ENCODE measurements at regions not wholly inside any gene's neighbourhood (a gene's known extent, or its start where the extent isn't known, plus 50 kb on each side); places are given as distances from the start of the nearest gene placed in this dataset.

GRCh38 chr9:79408617-79409016 is 163.1 kb upstream of the TLE4 start:
- no peak overlapping the region for H3K27ac Mint-ChIP-seq (ENCODE audit: unreplicated experiment)
- Histone ChIP-seq H3K27ac (ENCODE audit: low read depth, low read length) (no peak overlapping the region), H3K9me3 (ENCODE audit: insufficient read depth, low read depth, low read length) (no peaks in the 10 kb centered on the region), H3K79me2 (ENCODE audit: insufficient read depth, low read length) (no peaks in the 10 kb centered on the region), H3K36me3 (ENCODE audit: insufficient read depth, low read length) (no peaks in the 10 kb centered on the region), H3K4me2 (ENCODE audit: low read length) (no peak overlapping the region), H3K9ac (ENCODE audit: low read length) (no peak overlapping the region), H2AFZ (ENCODE audit: low read depth, low read length) (no peak overlapping the region), H3K4me1 (ENCODE audit: insufficient read depth, low read length) (no peaks in the 10 kb centered on the region), H3K4me3 (ENCODE audit: insufficient read depth, low read depth, low read length) (no peak overlapping the region), H3K27me3 (ENCODE audit: insufficient read depth, low read length) (no peaks in the 10 kb centered on the region), H4K20me1 (ENCODE audit: insufficient read depth, low read length) (no peaks in the 10 kb centered on the region)
- H3K9me3 Mint-ChIP-seq (ENCODE audit: unreplicated experiment), result peaks cover 1% of the 10 kb centered on the region
- peaks cover 4% of the 10 kb centered on the region for H3K27me3 Mint-ChIP-seq (ENCODE audit: low read depth, unreplicated experiment)
- no peak overlapping the region for H3K4me3 Mint-ChIP-seq (ENCODE audit: unreplicated experiment)
- DNase-seq (ENCODE audit: low read depth), result peak; percentile 85
- H3K36me3 Mint-ChIP-seq (ENCODE audit: low read depth, unreplicated experiment), result no peaks in the 10 kb centered on the region
- H3K4me1 Mint-ChIP-seq (ENCODE audit: low read depth, unreplicated experiment), result peaks cover 6% of the 10 kb centered on the region
- FAIRE-seq, result no peak
- no peak for TF ChIP-seq CTCF (IDR thresholded peaks at IDR 0.05; ENCODE audit: insufficient read depth, low read depth, low read length)
- no peak for TF ChIP-seq EZH2 (IDR thresholded peaks at IDR 0.05; ENCODE audit: insufficient read depth, low read length)

- Histone ChIP-seq H3K4me2 (ENCODE audit: low read length) (no peak overlapping the region), H3K9ac (ENCODE audit: low read length) (no peak overlapping the region), H3K79me2 (ENCODE audit: insufficient read depth, low read length) (no peaks in the 10 kb centered on the region), H3K36me3 (ENCODE audit: insufficient read depth, low read length) (no peaks in the 10 kb centered on the region), H4K20me1 (ENCODE audit: insufficient read depth, low read length) (no peaks in the 10 kb centered on the region), H3K4me1 (ENCODE audit: insufficient read depth, low read length) (no peaks in the 10 kb centered on the region), H2AFZ (ENCODE audit: low read depth, low read length) (no peak overlapping the region), H3K27me3 (ENCODE audit: insufficient read depth, low read length) (no peaks in the 10 kb centered on the region), H3K27ac (ENCODE audit: low read depth, low read length) (no peak overlapping the region), H3K9me3 (ENCODE audit: insufficient read depth, low read depth, low read length) (no peaks in the 10 kb centered on the region), H3K4me3 (ENCODE audit: insufficient read depth, low read depth, low read length) (no peak overlapping the region)
- DNase-seq (ENCODE audit: low read depth) (no peak), FAIRE-seq (no peak)
- no peak overlapping the region for H3K4me3 Mint-ChIP-seq (ENCODE audit: unreplicated experiment)
- TF ChIP-seq EZH2 (IDR thresholded peaks at IDR 0.05; ENCODE audit: insufficient read depth, low read length), result no peak
- no peak for TF ChIP-seq CTCF (IDR thresholded peaks at IDR 0.05; ENCODE audit: insufficient read depth, low read depth, low read length)
- no peaks in the 10 kb centered on the region for H3K36me3 Mint-ChIP-seq (ENCODE audit: low read depth, unreplicated experiment)
- H3K9me3 Mint-ChIP-seq (ENCODE audit: unreplicated experiment), result peaks cover 1% of the 10 kb centered on the region
- peaks cover 6% of the 10 kb centered on the region for H3K4me1 Mint-ChIP-seq (ENCODE audit: low read depth, unreplicated experiment)
- H3K27ac Mint-ChIP-seq (ENCODE audit: unreplicated experiment), result no peak overlapping the region
- peaks cover 4% of the 10 kb centered on the region for H3K27me3 Mint-ChIP-seq (ENCODE audit: low read depth, unreplicated experiment)
Measured at GRCh38 chr9:79409182-79409823, 162.5 kb upstream of the TLE4 start.

GRCh38 chr9:79425840-79426239 is 145.9 kb upstream of the TLE4 start:
- Histone ChIP-seq H3K4me1 (ENCODE audit: insufficient read depth, low read length) (no peaks in the 10 kb centered on the region), H3K27ac (ENCODE audit: low read depth, low read length) (no peak overlapping the region), H3K79me2 (ENCODE audit: insufficient read depth, low read length) (no peaks in the 10 kb centered on the region), H3K9ac (ENCODE audit: low read length) (no peak overlapping the region), H4K20me1 (ENCODE audit: insufficient read depth, low read length) (no peaks in the 10 kb centered on the region), H2AFZ (ENCODE audit: low read depth, low read length) (no peak overlapping the region), H3K4me3 (ENCODE audit: insufficient read depth, low read depth, low read length) (no peak overlapping the region), H3K4me2 (ENCODE audit: low read length) (no peak overlapping the region), H3K9me3 (ENCODE audit: insufficient read depth, low read depth, low read length) (peaks cover 5% of the 10 kb centered on the region), H3K36me3 (ENCODE audit: insufficient read depth, low read length) (no peaks in the 10 kb centered on the region), H3K27me3 (ENCODE audit: insufficient read depth, low read length) (no peaks in the 10 kb centered on the region)
- H3K4me1 Mint-ChIP-seq (ENCODE audit: low read depth, unreplicated experiment), result peaks cover 2% of the 10 kb centered on the region
- H3K4me3 Mint-ChIP-seq (ENCODE audit: unreplicated experiment), result no peak overlapping the region
- H3K9me3 Mint-ChIP-seq (ENCODE audit: unreplicated experiment), result peaks cover 3% of the 10 kb centered on the region
- no peaks in the 10 kb centered on the region for H3K27me3 Mint-ChIP-seq (ENCODE audit: low read depth, unreplicated experiment)
- no peak for TF ChIP-seq EZH2 (IDR thresholded peaks at IDR 0.05; ENCODE audit: insufficient read depth, low read length)
- TF ChIP-seq CTCF (IDR thresholded peaks at IDR 0.05; ENCODE audit: insufficient read depth, low read depth, low read length), result no peak
- no peak for DNase-seq (ENCODE audit: low read depth)
- FAIRE-seq, result no peak
- no peaks in the 10 kb centered on the region for H3K36me3 Mint-ChIP-seq (ENCODE audit: low read depth, unreplicated experiment)
- no peak overlapping the region for H3K27ac Mint-ChIP-seq (ENCODE audit: unreplicated experiment)

All from astrocyte (in vitro differentiated cells and primary cell).